ENCODE measurements at regions not wholly inside any gene's neighbourhood (a gene's known extent, or its start where the extent isn't known, plus 50 kb on each side); places are given as distances from the start of the nearest gene placed in this dataset.
A peak's percentile ranks its signal among the peaks of the same experiment; 100 is the strongest.

- H3K36me3 ChIP-seq (ENCODE audit: control insufficient read depth in 2 of 2, insufficient read depth in 2 of 2, low read length in 2 of 2), result no peaks in the 10 kb centered on the region
- no peaks in the 10 kb centered on the region for H3K27me3 ChIP-seq (ENCODE audit: control insufficient read depth in 2 of 2, insufficient read depth in 2 of 2, low read length in 2 of 2)
These were observed 136.3 kb upstream of the UFM1 start for GRCh38 chr13:38213314-38213713.

GRCh38 chr13:38210928-38211596 lies 138.6 kb upstream of the UFM1 start:
- no peak overlapping the region for H3K27ac ChIP-seq (ENCODE audit: low read depth in 2 of 2, low read length in 2 of 2)
- H3K9ac ChIP-seq (ENCODE audit: low read depth in 1 of 2, low read length in 2 of 2), result no peak overlapping the region
- no peaks in the 10 kb centered on the region for H3K27me3 ChIP-seq (ENCODE audit: control insufficient read depth in 2 of 2, insufficient read depth in 2 of 2, low read length in 2 of 2)
- no peaks in the 10 kb centered on the region for H3K9me3 ChIP-seq (ENCODE audit: control insufficient read depth in 2 of 2, low read length in 2 of 2)
- H3K36me3 ChIP-seq (ENCODE audit: control insufficient read depth in 2 of 2, insufficient read depth in 2 of 2, low read length in 2 of 2), result no peaks in the 10 kb centered on the region
- H3K4me1 ChIP-seq (ENCODE audit: control insufficient read depth in 2 of 2, insufficient read depth in 2 of 2, low read length in 2 of 2), result no peaks in the 10 kb centered on the region
- H3K4me3 ChIP-seq (ENCODE audit: low read length in 2 of 2), result no peak overlapping the region

More at GRCh38 chr13:38213314-38213713, 136.3 kb upstream of the UFM1 start:
- H3K27ac ChIP-seq (ENCODE audit: low read depth in 2 of 2, low read length in 2 of 2), result no peak overlapping the region
- no peak overlapping the region for H3K4me3 ChIP-seq (ENCODE audit: low read length in 2 of 2)
- H3K9me3 ChIP-seq (ENCODE audit: control insufficient read depth in 2 of 2, low read length in 2 of 2), result no peaks in the 10 kb centered on the region
- H3K9ac ChIP-seq (ENCODE audit: low read depth in 1 of 2, low read length in 2 of 2), result no peak overlapping the region
- H3K4me1 ChIP-seq (ENCODE audit: control insufficient read depth in 2 of 2, insufficient read depth in 2 of 2, low read length in 2 of 2), result no peaks in the 10 kb centered on the region

- no peaks in the 10 kb centered on the region for H3K4me1 ChIP-seq (ENCODE audit: control insufficient read depth in 2 of 2, insufficient read depth in 2 of 2, low read length in 2 of 2)
- H3K27ac ChIP-seq (ENCODE audit: low read depth in 2 of 2, low read length in 2 of 2), result no peak overlapping the region
- no peaks in the 10 kb centered on the region for H3K27me3 ChIP-seq (ENCODE audit: control insufficient read depth in 2 of 2, insufficient read depth in 2 of 2, low read length in 2 of 2)
- no peaks in the 10 kb centered on the region for H3K36me3 ChIP-seq (ENCODE audit: control insufficient read depth in 2 of 2, insufficient read depth in 2 of 2, low read length in 2 of 2)
- no peak overlapping the region for H3K9ac ChIP-seq (ENCODE audit: low read depth in 1 of 2, low read length in 2 of 2)
- H3K9me3 ChIP-seq (ENCODE audit: control insufficient read depth in 2 of 2, low read length in 2 of 2), result no peaks in the 10 kb centered on the region
- no peak overlapping the region for H3K4me3 ChIP-seq (ENCODE audit: low read length in 2 of 2)
These were observed 145.1 kb upstream of the UFM1 start for GRCh38 chr13:38204556-38204955.

- Histone ChIP-seq H3K27ac (ENCODE audit: low read depth in 2 of 2, low read length in 2 of 2) (no peak overlapping the region), H3K9me3 (ENCODE audit: control insufficient read depth in 2 of 2, low read length in 2 of 2) (no peaks in the 10 kb centered on the region), H3K27me3 (ENCODE audit: control insufficient read depth in 2 of 2, insufficient read depth in 2 of 2, low read length in 2 of 2) (no peaks in the 10 kb centered on the region), H3K4me3 (ENCODE audit: low read length in 2 of 2) (no peak overlapping the region), H3K36me3 (ENCODE audit: control insufficient read depth in 2 of 2, insufficient read depth in 2 of 2, low read length in 2 of 2) (no peaks in the 10 kb centered on the region), H3K9ac (ENCODE audit: low read depth in 1 of 2, low read length in 2 of 2) (no peak overlapping the region), H3K4me1 (ENCODE audit: control insufficient read depth in 2 of 2, insufficient read depth in 2 of 2, low read length in 2 of 2) (no peaks in the 10 kb centered on the region)
These were observed 146.9 kb upstream of the UFM1 start for GRCh38 chr13:38202740-38203139.

- Histone ChIP-seq H3K36me3 (ENCODE audit: control insufficient read depth in 2 of 2, insufficient read depth in 2 of 2, low read length in 2 of 2) (no peaks in the 10 kb centered on the region), H3K4me3 (ENCODE audit: low read length in 2 of 2) (no peak overlapping the region), H3K27me3 (ENCODE audit: control insufficient read depth in 2 of 2, insufficient read depth in 2 of 2, low read length in 2 of 2) (no peaks in the 10 kb centered on the region), H3K27ac (ENCODE audit: low read depth in 2 of 2, low read length in 2 of 2) (no peak overlapping the region), H3K9ac (ENCODE audit: low read depth in 1 of 2, low read length in 2 of 2) (no peak overlapping the region), H3K4me1 (ENCODE audit: control insufficient read depth in 2 of 2, insufficient read depth in 2 of 2, low read length in 2 of 2) (no peaks in the 10 kb centered on the region), H3K9me3 (ENCODE audit: control insufficient read depth in 2 of 2, low read length in 2 of 2) (no peaks in the 10 kb centered on the region)
These were observed 158.6 kb upstream of the UFM1 start for GRCh38 chr13:38191016-38191415.

- Histone ChIP-seq H3K27me3 (ENCODE audit: control insufficient read depth in 2 of 2, insufficient read depth in 2 of 2, low read length in 2 of 2) (no peaks in the 10 kb centered on the region), H3K9me3 (ENCODE audit: control insufficient read depth in 2 of 2, low read length in 2 of 2) (no peaks in the 10 kb centered on the region), H3K4me1 (ENCODE audit: control insufficient read depth in 2 of 2, insufficient read depth in 2 of 2, low read length in 2 of 2) (no peaks in the 10 kb centered on the region), H3K9ac (ENCODE audit: low read depth in 1 of 2, low read length in 2 of 2) (no peak overlapping the region), H3K4me3 (ENCODE audit: low read length in 2 of 2) (peak overlapping the region in 1 of 2 donors; percentile 10), H3K36me3 (ENCODE audit: control insufficient read depth in 2 of 2, insufficient read depth in 2 of 2, low read length in 2 of 2) (no peaks in the 10 kb centered on the region), H3K27ac (ENCODE audit: low read depth in 2 of 2, low read length in 2 of 2) (no peak overlapping the region)
These were observed 169.0 kb upstream of the UFM1 start for GRCh38 chr13:38180670-38181069.

GRCh38 chr13:38180126-38180525 lies 169.5 kb upstream of the UFM1 start:
- no peaks in the 10 kb centered on the region for H3K9me3 ChIP-seq (ENCODE audit: control insufficient read depth in 2 of 2, low read length in 2 of 2)

GRCh38 chr13:38176664-38177063 lies 173.0 kb upstream of the UFM1 start:
- Histone ChIP-seq H3K4me1 (ENCODE audit: control insufficient read depth in 2 of 2, insufficient read depth in 2 of 2, low read length in 2 of 2) (no peaks in the 10 kb centered on the region), H3K27me3 (ENCODE audit: control insufficient read depth in 2 of 2, insufficient read depth in 2 of 2, low read length in 2 of 2) (no peaks in the 10 kb centered on the region), H3K9ac (ENCODE audit: low read depth in 1 of 2, low read length in 2 of 2) (no peak overlapping the region), H3K36me3 (ENCODE audit: control insufficient read depth in 2 of 2, insufficient read depth in 2 of 2, low read length in 2 of 2) (no peaks in the 10 kb centered on the region), H3K4me3 (ENCODE audit: low read length in 2 of 2) (no peak overlapping the region), H3K27ac (ENCODE audit: low read depth in 2 of 2, low read length in 2 of 2) (no peak overlapping the region), H3K9me3 (ENCODE audit: control insufficient read depth in 2 of 2, low read length in 2 of 2) (no peaks in the 10 kb centered on the region)

More at GRCh38 chr13:38180126-38180525, 169.5 kb upstream of the UFM1 start:
- no peak overlapping the region for H3K27ac ChIP-seq (ENCODE audit: low read depth in 2 of 2, low read length in 2 of 2)
- no peak overlapping the region for H3K4me3 ChIP-seq (ENCODE audit: low read length in 2 of 2)
- no peaks in the 10 kb centered on the region for H3K36me3 ChIP-seq (ENCODE audit: control insufficient read depth in 2 of 2, insufficient read depth in 2 of 2, low read length in 2 of 2)
- H3K27me3 ChIP-seq (ENCODE audit: control insufficient read depth in 2 of 2, insufficient read depth in 2 of 2, low read length in 2 of 2), result no peaks in the 10 kb centered on the region
- no peaks in the 10 kb centered on the region for H3K4me1 ChIP-seq (ENCODE audit: control insufficient read depth in 2 of 2, insufficient read depth in 2 of 2, low read length in 2 of 2)
- no peak overlapping the region for H3K9ac ChIP-seq (ENCODE audit: low read depth in 1 of 2, low read length in 2 of 2)

GRCh38 chr13:38173403-38173802 lies 176.2 kb upstream of the UFM1 start:
- H3K27me3 ChIP-seq (ENCODE audit: control insufficient read depth in 2 of 2, insufficient read depth in 2 of 2, low read length in 2 of 2), result no peaks in the 10 kb centered on the region
- no peaks in the 10 kb centered on the region for H3K9me3 ChIP-seq (ENCODE audit: control insufficient read depth in 2 of 2, low read length in 2 of 2)
- H3K4me1 ChIP-seq (ENCODE audit: control insufficient read depth in 2 of 2, insufficient read depth in 2 of 2, low read length in 2 of 2), result no peaks in the 10 kb centered on the region
- H3K36me3 ChIP-seq (ENCODE audit: control insufficient read depth in 2 of 2, insufficient read depth in 2 of 2, low read length in 2 of 2), result no peaks in the 10 kb centered on the region
- no peak overlapping the region for H3K4me3 ChIP-seq (ENCODE audit: low read length in 2 of 2)
- H3K9ac ChIP-seq (ENCODE audit: low read depth in 1 of 2, low read length in 2 of 2), result no peak overlapping the region
- no peak overlapping the region for H3K27ac ChIP-seq (ENCODE audit: low read depth in 2 of 2, low read length in 2 of 2)

GRCh38 chr13:38167164-38167822 lies 182.4 kb upstream of the UFM1 start:
- Histone ChIP-seq H3K9ac (ENCODE audit: low read depth in 1 of 2, low read length in 2 of 2) (no peak overlapping the region), H3K27me3 (ENCODE audit: control insufficient read depth in 2 of 2, insufficient read depth in 2 of 2, low read length in 2 of 2) (no peaks in the 10 kb centered on the region), H3K27ac (ENCODE audit: low read depth in 2 of 2, low read length in 2 of 2) (no peak overlapping the region), H3K36me3 (ENCODE audit: control insufficient read depth in 2 of 2, insufficient read depth in 2 of 2, low read length in 2 of 2) (no peaks in the 10 kb centered on the region), H3K4me3 (ENCODE audit: low read length in 2 of 2) (no peak overlapping the region), H3K9me3 (ENCODE audit: control insufficient read depth in 2 of 2, low read length in 2 of 2) (no peaks in the 10 kb centered on the region), H3K4me1 (ENCODE audit: control insufficient read depth in 2 of 2, insufficient read depth in 2 of 2, low read length in 2 of 2) (no peaks in the 10 kb centered on the region)

Measured in mucosa of rectum (tissue), 2 donors.